HEK293T (cell line): ENCODE measurements at regions not wholly inside any gene's neighbourhood (a gene's known extent, or its start where the extent isn't known, plus 50 kb on each side); places are given as distances from the start of the nearest gene placed in this dataset.

Experiments used
- ARNT ChIP-seq: fragments of 450-650 bp; IDR thresholded peaks from 2 replicates; pipeline ENCODE4 v1.6.1; 2017; ENCODE audit warnings: mild to moderate bottlenecking
- CTBP1 ChIP-seq: fragments of 450-650 bp; IDR thresholded peaks from 2 replicates; pipeline ENCODE4 v1.6.1; 2016; ENCODE audit warnings: borderline replicate concordance
- ELF4 ChIP-seq: fragments of 450-650 bp; IDR thresholded peaks from 2 replicates; pipeline ENCODE4 v1.6.1; 2017; ENCODE audit warnings: antibody characterized with exemption
- FOXA1 ChIP-seq: fragments of 450-650 bp; IDR thresholded peaks from 2 replicates; pipeline ENCODE4 v1.6.1; 2016; ENCODE audit warnings: mild to moderate bottlenecking
- FOXK2 ChIP-seq: fragments of 450-650 bp; IDR thresholded peaks from 2 replicates; pipeline ENCODE4 v1.6.1; 2016; ENCODE audit warnings: mild to moderate bottlenecking
- FOXM1 ChIP-seq: fragments of 450-650 bp; IDR thresholded peaks from 2 replicates; pipeline ENCODE4 v1.6.1; 2017; ENCODE audit warnings: mild to moderate bottlenecking, borderline replicate concordance
- HDGF ChIP-seq: fragments of 450-650 bp; IDR thresholded peaks from 2 replicates; pipeline ENCODE4 v1.6.1; 2017; ENCODE audit warnings: antibody characterized with exemption, borderline replicate concordance
- L3MBTL2 ChIP-seq: fragments of 450-650 bp; conservative IDR thresholded peaks from 2 replicates; pipeline ENCODE4 v1.6.1; 2016; ENCODE audit warnings: mild to moderate bottlenecking
- NFRKB ChIP-seq: fragments of 450-650 bp; IDR thresholded peaks from 2 replicates; pipeline ENCODE4 v1.6.1; 2016; ENCODE audit warnings: mild to moderate bottlenecking, moderate library complexity
- SP1 ChIP-seq: fragments of 450-650 bp; IDR thresholded peaks from 2 replicates; pipeline ENCODE4 v1.6.1; 2017
- SUZ12 ChIP-seq: fragments of 450-650 bp; IDR thresholded peaks from 2 replicates; pipeline ENCODE4 v1.6.1; 2016; ENCODE audit warnings: mild to moderate bottlenecking
- TARDBP ChIP-seq: fragments of 450-650 bp; IDR thresholded peaks from 2 replicates; pipeline ENCODE4 v1.6.1; 2016
- ZNF384 ChIP-seq: fragments of 450-650 bp; IDR thresholded peaks from 2 replicates; pipeline ENCODE4 v1.6.1; 2016
- TF ChIP-seq, protein P1 (sequence below): fragments of 450-650 bp; IDR thresholded peaks from 2 replicates; pipeline ENCODE4 v1.6.1; 2016

DNA sequence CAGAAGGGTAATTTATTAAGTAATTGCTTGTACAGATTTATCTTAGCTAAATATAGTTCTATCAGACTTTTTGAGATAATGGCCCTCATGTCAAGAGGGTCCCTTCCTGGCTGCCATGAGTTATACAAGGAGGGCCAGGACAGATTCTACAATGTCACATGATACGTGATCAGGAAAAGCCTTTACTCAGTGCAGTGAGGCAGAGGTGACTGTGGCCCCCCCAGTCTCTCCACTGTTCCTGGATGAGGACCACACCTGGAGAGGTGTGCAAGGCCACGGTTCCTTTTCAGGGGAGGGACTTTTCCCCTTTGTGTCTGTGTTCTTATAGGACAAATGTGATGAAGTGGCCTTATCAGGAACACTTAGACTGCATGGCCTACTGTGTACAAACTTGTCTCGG is 54.3 kb upstream of the LRCH1 start:
- TF ChIP-seq L3MBTL2 (no peak), TARDBP (no peak), FOXA1 (no peak), ELF4 (no peak), NFRKB (no peak), HDGF (no peak), SP1 (no peak), FOXM1 (no peak), ZNF384 (no peak), SUZ12 (no peak), CTBP1 (no peak), ARNT (no peak), FOXK2 (no peak)
- TF ChIP-seq, protein P1, sequence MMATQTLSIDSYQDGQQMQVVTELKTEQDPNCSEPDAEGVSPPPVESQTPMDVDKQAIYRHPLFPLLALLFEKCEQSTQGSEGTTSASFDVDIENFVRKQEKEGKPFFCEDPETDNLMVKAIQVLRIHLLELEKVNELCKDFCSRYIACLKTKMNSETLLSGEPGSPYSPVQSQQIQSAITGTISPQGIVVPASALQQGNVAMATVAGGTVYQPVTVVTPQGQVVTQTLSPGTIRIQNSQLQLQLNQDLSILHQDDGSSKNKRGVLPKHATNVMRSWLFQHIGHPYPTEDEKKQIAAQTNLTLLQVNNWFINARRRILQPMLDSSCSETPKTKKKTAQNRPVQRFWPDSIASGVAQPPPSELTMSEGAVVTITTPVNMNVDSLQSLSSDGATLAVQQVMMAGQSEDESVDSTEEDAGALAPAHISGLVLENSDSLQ: no peak
